ENCODE measurements at regions not wholly inside any gene's neighbourhood (a gene's known extent, or its start where the extent isn't known, plus 50 kb on each side); places are given as distances from the start of the nearest gene placed in this dataset.
A peak's percentile ranks its signal among the peaks of the same experiment; 100 is the strongest.

DNA sequence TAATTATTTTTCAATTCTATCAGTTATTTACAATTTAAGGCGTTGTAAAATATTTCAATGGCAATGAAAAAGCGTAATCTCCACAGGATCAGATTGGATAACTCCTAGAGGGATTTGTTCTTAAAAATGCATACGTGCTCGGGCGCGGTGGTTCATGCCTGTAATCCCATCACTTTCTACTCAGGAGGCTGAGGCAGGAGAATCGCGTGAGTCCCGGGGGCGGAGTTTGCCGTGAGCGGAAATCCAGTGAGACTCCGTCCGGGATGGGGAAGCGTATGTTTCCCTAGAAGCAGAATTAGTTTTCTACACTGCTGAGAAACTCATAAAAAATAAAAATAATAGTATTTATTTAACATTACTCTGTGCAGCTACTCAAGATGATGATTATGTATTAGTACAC, 917.8 kb upstream of the PCDH20 start:
- Histone ChIP-seq H3K79me1 (ENCODE audit: low read length) (no peaks in the 10 kb centered on the region), H3K27ac (ENCODE audit: low read depth, low read length) (no peak overlapping the region), H3K4me1 (ENCODE audit: control insufficient read depth in 1 of 2, insufficient read depth in 2 of 2, low read length in 2 of 2) (no peaks in the 10 kb centered on the region), H3K4ac (ENCODE audit: low read depth, low read length) (no peak overlapping the region), H4K12ac (ENCODE audit: low read depth, low read length) (no peak overlapping the region), H3K27me3 (ENCODE audit: insufficient read depth, low read length) (no peaks in the 10 kb centered on the region), H3K36me3 (ENCODE audit: control insufficient read depth in 1 of 2, insufficient read depth in 2 of 2, low read length in 2 of 2) (no peaks in the 10 kb centered on the region), H2BK12ac (ENCODE audit: low read length) (no peak overlapping the region), H3K14ac (ENCODE audit: low read length) (no peak overlapping the region), H3K9ac (ENCODE audit: low read length) (no peak overlapping the region), H4K8ac (ENCODE audit: low read depth, low read length) (no peak overlapping the region), H2BK5ac (ENCODE audit: low read depth, low read length, poor library complexity) (no peak overlapping the region), H3K9me3 (ENCODE audit: insufficient read depth, low read depth, low read length) (no peaks in the 10 kb centered on the region), H3K23ac (ENCODE audit: low read length) (no peak overlapping the region), H3K4me2 (ENCODE audit: low read length) (no peak overlapping the region), H3K4me3 (ENCODE audit: low read depth, low read length) (no peak overlapping the region), H2BK120ac (ENCODE audit: insufficient read depth, low read length, poor library complexity) (no peak overlapping the region), H3K79me2 (ENCODE audit: control insufficient read depth, insufficient read depth, low read length, poor library complexity) (no peaks in the 10 kb centered on the region), H2AK5ac (ENCODE audit: low read length) (no peak overlapping the region), H3K18ac (ENCODE audit: low read length) (no peak overlapping the region), H2AFZ (ENCODE audit: insufficient read depth, low read length, poor library complexity) (no peak overlapping the region), H4K91ac (ENCODE audit: low read depth, low read length) (no peak overlapping the region)
- no CpG with 5 or more reads among the region's 15 CpGs for WGBS (ENCODE audit: extremely low coverage, insufficient coverage, insufficient read length)
- DNase-seq, result no peak

GRCh38 chr13:62331384-62331783, 915.7 kb upstream of the PCDH20 start:
- H2BK12ac ChIP-seq (ENCODE audit: low read length), result no peak overlapping the region

GRCh38 chr13:62327367-62327766, 911.7 kb upstream of the PCDH20 start:
- Histone ChIP-seq H3K36me3 (ENCODE audit: control insufficient read depth in 1 of 2, insufficient read depth in 2 of 2, low read length in 2 of 2) (no peaks in the 10 kb centered on the region), H3K79me2 (ENCODE audit: control insufficient read depth, insufficient read depth, low read length, poor library complexity) (no peaks in the 10 kb centered on the region), H2AK5ac (ENCODE audit: low read length) (no peak overlapping the region), H3K18ac (ENCODE audit: low read length) (no peak overlapping the region), H2BK120ac (ENCODE audit: insufficient read depth, low read length, poor library complexity) (no peak overlapping the region), H3K4me3 (ENCODE audit: low read depth, low read length) (no peak overlapping the region), H3K23ac (ENCODE audit: low read length) (no peak overlapping the region), H2AFZ (ENCODE audit: insufficient read depth, low read length, poor library complexity) (no peak overlapping the region), H2BK12ac (ENCODE audit: low read length) (no peak overlapping the region), H3K9ac (ENCODE audit: low read length) (peak overlapping the region; percentile 40), H3K27me3 (ENCODE audit: insufficient read depth, low read length) (no peaks in the 10 kb centered on the region), H4K8ac (ENCODE audit: low read depth, low read length) (no peak overlapping the region), H2BK5ac (ENCODE audit: low read depth, low read length, poor library complexity) (no peak overlapping the region), H3K4ac (ENCODE audit: low read depth, low read length) (no peak overlapping the region), H3K9me3 (ENCODE audit: insufficient read depth, low read depth, low read length) (no peaks in the 10 kb centered on the region), H4K12ac (ENCODE audit: low read depth, low read length) (no peak overlapping the region), H3K79me1 (ENCODE audit: low read length) (no peaks in the 10 kb centered on the region), H3K4me2 (ENCODE audit: low read length) (no peak overlapping the region), H3K27ac (ENCODE audit: low read depth, low read length) (no peak overlapping the region), H3K4me1 (ENCODE audit: control insufficient read depth in 1 of 2, insufficient read depth in 2 of 2, low read length in 2 of 2) (no peaks in the 10 kb centered on the region), H4K91ac (ENCODE audit: low read depth, low read length) (no peak overlapping the region), H3K14ac (ENCODE audit: low read length) (no peak overlapping the region)
- no peak for DNase-seq
- WGBS (ENCODE audit: extremely low coverage, insufficient coverage, insufficient read length), result no CpG with 5 or more reads among the region's 3 CpGs

More at GRCh38 chr13:62331384-62331783, 915.7 kb upstream of the PCDH20 start:
- no peaks in the 10 kb centered on the region for H3K79me1 ChIP-seq (ENCODE audit: low read length)
- H3K18ac ChIP-seq (ENCODE audit: low read length), result no peak overlapping the region
- H3K79me2 ChIP-seq (ENCODE audit: control insufficient read depth, insufficient read depth, low read length, poor library complexity), result no peaks in the 10 kb centered on the region
- no peak overlapping the region for H2BK5ac ChIP-seq (ENCODE audit: low read depth, low read length, poor library complexity)
- WGBS (ENCODE audit: extremely low coverage, insufficient coverage, insufficient read length), result no CpG with 5 or more reads among the region's 2 CpGs
- no peak for DNase-seq
- no peak overlapping the region for H3K23ac ChIP-seq (ENCODE audit: low read length)
- H2AK5ac ChIP-seq (ENCODE audit: low read length), result no peak overlapping the region
- H3K4ac ChIP-seq (ENCODE audit: low read depth, low read length), result no peak overlapping the region
- H4K91ac ChIP-seq (ENCODE audit: low read depth, low read length), result no peak overlapping the region
- H2BK120ac ChIP-seq (ENCODE audit: insufficient read depth, low read length, poor library complexity), result no peak overlapping the region
- H3K9ac ChIP-seq (ENCODE audit: low read length), result no peak overlapping the region
- H3K14ac ChIP-seq (ENCODE audit: low read length), result no peak overlapping the region
- no peaks in the 10 kb centered on the region for H3K36me3 ChIP-seq (ENCODE audit: control insufficient read depth in 1 of 2, insufficient read depth in 2 of 2, low read length in 2 of 2)
- H3K27me3 ChIP-seq (ENCODE audit: insufficient read depth, low read length), result no peaks in the 10 kb centered on the region
- H3K9me3 ChIP-seq (ENCODE audit: insufficient read depth, low read depth, low read length), result no peaks in the 10 kb centered on the region
- no peak overlapping the region for H4K8ac ChIP-seq (ENCODE audit: low read depth, low read length)
- no peak overlapping the region for H3K27ac ChIP-seq (ENCODE audit: low read depth, low read length)
- H4K12ac ChIP-seq (ENCODE audit: low read depth, low read length), result no peak overlapping the region
- no peak overlapping the region for H3K4me3 ChIP-seq (ENCODE audit: low read depth, low read length)
- H3K4me2 ChIP-seq (ENCODE audit: low read length), result no peak overlapping the region
- H3K4me1 ChIP-seq (ENCODE audit: control insufficient read depth in 1 of 2, insufficient read depth in 2 of 2, low read length in 2 of 2), result no peaks in the 10 kb centered on the region
- H2AFZ ChIP-seq (ENCODE audit: insufficient read depth, low read length, poor library complexity), result no peak overlapping the region

- no peaks in the 10 kb centered on the region for H3K4me1 ChIP-seq (ENCODE audit: control insufficient read depth in 1 of 2, insufficient read depth in 2 of 2, low read length in 2 of 2)
- H4K12ac ChIP-seq (ENCODE audit: low read depth, low read length), result no peak overlapping the region
- no peak overlapping the region for H3K23ac ChIP-seq (ENCODE audit: low read length)
- H3K4ac ChIP-seq (ENCODE audit: low read depth, low read length), result no peak overlapping the region
- H3K79me2 ChIP-seq (ENCODE audit: control insufficient read depth, insufficient read depth, low read length, poor library complexity), result no peaks in the 10 kb centered on the region
- no peaks in the 10 kb centered on the region for H3K27me3 ChIP-seq (ENCODE audit: insufficient read depth, low read length)
- no peak overlapping the region for H2BK12ac ChIP-seq (ENCODE audit: low read length)
- no peak overlapping the region for H2BK5ac ChIP-seq (ENCODE audit: low read depth, low read length, poor library complexity)
- H4K91ac ChIP-seq (ENCODE audit: low read depth, low read length), result no peak overlapping the region
- H3K9ac ChIP-seq (ENCODE audit: low read length), result no peak overlapping the region
- H3K36me3 ChIP-seq (ENCODE audit: control insufficient read depth in 1 of 2, insufficient read depth in 2 of 2, low read length in 2 of 2), result no peaks in the 10 kb centered on the region
- no peak overlapping the region for H2AFZ ChIP-seq (ENCODE audit: insufficient read depth, low read length, poor library complexity)
- DNase-seq, result no peak
- no peak overlapping the region for H2BK120ac ChIP-seq (ENCODE audit: insufficient read depth, low read length, poor library complexity)
- H3K9me3 ChIP-seq (ENCODE audit: insufficient read depth, low read depth, low read length), result no peaks in the 10 kb centered on the region
- no peaks in the 10 kb centered on the region for H3K79me1 ChIP-seq (ENCODE audit: low read length)
- WGBS (ENCODE audit: extremely low coverage, insufficient coverage, insufficient read length), result no CpG with 5 or more reads among the region's 1 CpG
- H3K18ac ChIP-seq (ENCODE audit: low read length), result no peak overlapping the region
- no peak overlapping the region for H2AK5ac ChIP-seq (ENCODE audit: low read length)
- H3K4me2 ChIP-seq (ENCODE audit: low read length), result no peak overlapping the region
- no peak overlapping the region for H3K4me3 ChIP-seq (ENCODE audit: low read depth, low read length)
- no peak overlapping the region for H3K14ac ChIP-seq (ENCODE audit: low read length)
- H4K8ac ChIP-seq (ENCODE audit: low read depth, low read length), result no peak overlapping the region
- no peak overlapping the region for H3K27ac ChIP-seq (ENCODE audit: low read depth, low read length)
Observed at GRCh38 chr13:62324842-62325241, 909.2 kb upstream of the PCDH20 start.
